ELF-1 (cell line): ENCODE measurements at regions not wholly inside any gene's neighbourhood (a gene's known extent, or its start where the extent isn't known, plus 50 kb on each side); places are given as distances from the start of the nearest gene placed in this dataset.
"Not testable (repeated sequence)": the region's sequence is repeated elsewhere in the genome, so short reads cannot be mapped to it uniquely, and the experiment has no call there.

ENCODE experiments used
- DNase-seq: peaks from one replicate; pipeline ENCODE4 v3.0.0-alpha.2; 2016; ENCODE audit warnings: low read depth, low spot score

DNA sequence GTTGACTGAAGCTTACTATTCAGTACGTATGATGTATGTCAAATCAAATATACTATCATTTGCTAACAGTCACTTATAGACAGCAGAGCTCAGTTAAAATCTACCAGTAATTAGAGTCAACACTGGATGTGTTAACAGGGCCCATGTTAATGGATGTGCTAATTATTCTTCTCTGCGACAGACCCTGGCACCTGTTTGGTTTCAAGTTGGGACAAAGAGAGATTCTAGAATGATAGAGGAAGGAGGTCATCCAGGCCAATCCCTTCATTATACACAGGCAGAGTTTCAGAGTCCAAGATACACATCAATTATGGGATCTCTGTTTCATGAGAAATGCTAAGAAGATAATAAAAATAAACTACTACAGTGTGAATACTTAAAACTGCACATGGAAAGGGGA, 615.0 kb downstream of the ZNF608 start:
- DNase-seq, result no peak

- no peak for DNase-seq
Measured at GRCh38 chr5:124130816-124131215, 615.6 kb downstream of the ZNF608 start.

GRCh38 chr5:124128867-124129266, 616.9 kb downstream of the CSNK1G3 start:
- DNase-seq, result no peak

DNA sequence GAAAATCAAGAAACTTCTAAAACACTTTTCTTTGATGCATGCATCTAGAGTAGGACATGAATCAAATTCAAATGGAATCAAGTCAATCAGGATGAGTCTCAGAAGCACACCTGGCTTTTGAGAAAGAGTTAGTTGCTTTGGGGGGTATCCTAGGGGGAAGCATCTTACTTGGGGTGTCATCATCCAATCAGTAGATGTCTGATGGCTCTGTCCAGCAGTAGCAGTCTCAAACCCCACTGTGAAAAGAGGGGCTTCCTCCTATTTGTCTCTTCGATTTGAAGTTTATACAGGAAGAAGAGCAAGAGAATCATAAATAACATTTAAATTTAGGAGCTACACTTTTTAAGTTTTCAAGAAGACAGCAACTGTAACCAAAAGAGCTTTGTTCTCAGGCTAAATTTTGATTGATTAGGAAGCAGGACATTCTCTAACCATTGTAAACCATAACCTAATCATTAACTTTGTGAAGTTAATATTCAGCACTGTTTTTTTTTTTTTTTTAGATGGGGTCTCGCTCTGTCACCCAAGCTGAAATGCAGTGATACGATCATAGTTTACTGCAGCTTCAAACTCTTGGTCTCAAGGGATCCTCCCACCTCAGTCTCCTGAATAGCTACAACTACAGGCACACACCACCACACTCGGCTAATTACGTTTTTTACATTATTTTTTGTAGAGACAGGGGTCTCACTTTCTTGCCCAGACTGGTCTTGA, 614.7 kb downstream of the CSNK1G3 start:
- no peak for DNase-seq

DNA sequence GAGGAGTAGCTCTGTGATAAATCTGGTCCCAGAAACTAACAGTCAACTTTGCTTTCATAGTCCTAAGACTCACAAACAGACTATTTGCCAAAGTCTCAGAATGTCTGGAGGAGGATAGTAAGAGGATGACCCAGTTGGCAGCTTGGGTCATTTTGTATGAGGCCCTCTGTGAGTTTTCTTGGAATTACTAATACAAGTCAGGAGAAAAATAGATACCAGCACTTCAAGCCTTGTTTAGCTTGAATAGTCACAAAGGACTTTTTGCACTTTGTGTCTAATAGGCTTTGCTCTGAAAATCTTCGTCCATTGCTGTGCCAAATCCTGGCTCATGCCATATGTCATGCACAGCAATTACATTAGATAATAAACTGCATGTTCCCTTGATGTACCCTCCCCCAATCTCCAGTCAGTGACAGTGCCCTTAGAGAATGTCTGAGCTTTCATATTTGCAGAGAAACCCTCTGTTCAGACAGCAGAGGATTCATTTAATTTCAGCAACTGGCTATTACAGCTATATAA, 612.8 kb downstream of the CSNK1G3 start:
- no peak for DNase-seq

DNA sequence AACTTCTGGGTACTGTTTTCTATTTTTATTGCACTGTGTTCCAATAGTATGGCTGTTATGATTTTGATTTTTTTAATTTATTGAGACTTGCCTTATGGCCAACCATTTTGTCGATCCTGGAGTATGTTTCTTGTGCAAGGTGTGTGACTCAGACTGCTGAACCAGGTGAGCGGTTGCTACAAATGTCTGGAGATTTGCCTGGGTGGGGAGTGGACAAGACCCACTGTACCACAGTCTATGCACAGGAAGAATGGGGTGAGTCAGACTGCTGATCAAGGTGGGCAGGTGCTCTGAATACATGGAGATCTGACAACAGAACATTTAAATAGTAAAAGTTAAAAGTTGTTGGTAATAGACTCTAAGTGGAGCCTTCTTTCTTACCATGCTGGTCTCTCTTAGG, 609.2 kb downstream of the CSNK1G3 start:
- DNase-seq, result no peak

DNA sequence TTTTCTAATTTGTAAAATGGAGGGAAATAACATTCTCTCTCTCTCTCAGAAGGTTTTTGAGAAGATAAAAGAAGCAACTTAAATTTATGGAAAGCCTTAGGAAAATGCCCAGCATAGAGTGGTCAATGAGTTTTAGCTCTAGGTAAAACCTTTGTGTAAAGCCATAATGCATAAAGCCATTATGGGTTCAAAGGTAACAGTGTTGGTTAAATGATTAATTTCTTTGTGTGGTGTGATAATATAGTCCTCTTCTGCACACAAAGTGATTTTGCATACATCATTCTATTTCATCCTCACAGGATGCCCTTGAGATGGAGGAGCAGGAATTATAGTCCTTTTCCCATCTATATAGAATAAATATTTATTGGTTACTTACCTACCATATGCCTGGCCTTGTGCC, 602.9 kb downstream of the CSNK1G3 start:
- DNase-seq, result no peak

DNA sequence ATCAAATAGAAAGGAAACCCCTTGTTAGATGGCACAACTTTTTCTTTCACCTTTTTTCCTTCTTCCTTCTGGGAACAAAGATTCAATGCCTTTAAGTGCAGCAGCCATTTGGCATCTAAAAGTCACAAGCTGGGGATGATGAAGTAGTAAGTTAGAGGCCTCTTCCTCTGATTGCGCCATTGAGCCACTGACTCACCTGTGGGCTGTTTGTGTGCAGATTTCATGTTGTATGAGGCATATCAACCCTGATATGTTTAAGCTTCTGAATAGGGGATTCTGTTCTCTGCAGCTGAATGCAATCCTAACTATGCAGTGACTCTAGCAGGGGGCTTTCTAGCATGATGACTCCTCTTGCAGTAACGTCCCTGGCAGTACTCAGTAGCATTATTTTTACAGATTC, 599.9 kb downstream of the CSNK1G3 start:
- no peak for DNase-seq

GRCh38 chr5:124110942-124111341, 599.0 kb downstream of the CSNK1G3 start:
- DNase-seq, result no peak

GRCh38 chr5:124105326-124105725, 593.3 kb downstream of the CSNK1G3 start:
- no peak for DNase-seq

- DNase-seq, result no peak
Measured at GRCh38 chr5:124104821-124105220, 592.8 kb downstream of the CSNK1G3 start.

DNA sequence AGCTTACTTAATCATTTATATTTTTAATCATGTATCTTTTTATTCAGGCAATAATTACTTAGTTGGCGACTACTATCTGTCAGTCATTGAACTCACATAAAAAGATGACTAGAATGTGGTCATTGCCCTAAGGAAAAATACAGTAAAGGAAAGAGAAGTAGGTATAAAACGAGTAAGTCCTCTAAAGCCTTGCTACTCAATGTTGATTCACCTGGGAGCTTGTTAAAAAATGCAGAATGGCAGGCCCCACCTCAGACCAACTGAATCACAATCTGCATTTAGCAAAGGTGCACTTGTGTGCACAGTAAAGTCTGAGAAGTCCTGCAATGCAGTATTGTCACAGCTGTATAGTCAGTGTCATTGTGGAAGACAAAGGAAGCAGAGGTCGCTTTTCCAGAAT, 592.4 kb downstream of the CSNK1G3 start:
- no peak for DNase-seq

GRCh38 chr5:124103671-124104070, 591.7 kb downstream of the CSNK1G3 start:
- no peak for DNase-seq

DNA sequence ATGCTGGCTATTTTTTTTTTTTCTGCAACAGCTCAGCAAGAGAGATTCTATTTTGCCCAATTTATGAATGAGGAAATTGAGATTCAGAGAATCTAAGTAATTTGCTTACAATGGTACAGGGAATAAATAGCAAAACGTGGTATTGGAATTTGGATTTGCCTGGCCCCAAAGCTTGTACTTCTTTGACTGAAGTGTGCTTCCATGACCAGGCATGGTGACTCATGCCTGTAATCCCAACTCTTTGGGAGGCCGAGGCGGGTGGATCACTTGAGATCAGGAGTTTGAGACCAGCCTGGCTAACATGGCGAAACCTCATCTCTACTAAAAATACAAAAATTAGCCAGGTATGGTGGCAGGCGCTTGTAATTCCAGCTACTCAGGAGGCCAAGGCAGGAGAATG, 591.1 kb downstream of the CSNK1G3 start:
- not testable (repeated sequence) for DNase-seq

- DNase-seq, result no peak
Measured at GRCh38 chr5:124102486-124102885, 590.5 kb downstream of the CSNK1G3 start.

GRCh38 chr5:124093658-124094057, 581.7 kb downstream of the CSNK1G3 start:
- no peak for DNase-seq

- DNase-seq, result no peak
Measured at GRCh38 chr5:124090115-124090514, 578.1 kb downstream of the CSNK1G3 start.

GRCh38 chr5:124089578-124089977, 577.6 kb downstream of the CSNK1G3 start:
- no peak for DNase-seq

DNA sequence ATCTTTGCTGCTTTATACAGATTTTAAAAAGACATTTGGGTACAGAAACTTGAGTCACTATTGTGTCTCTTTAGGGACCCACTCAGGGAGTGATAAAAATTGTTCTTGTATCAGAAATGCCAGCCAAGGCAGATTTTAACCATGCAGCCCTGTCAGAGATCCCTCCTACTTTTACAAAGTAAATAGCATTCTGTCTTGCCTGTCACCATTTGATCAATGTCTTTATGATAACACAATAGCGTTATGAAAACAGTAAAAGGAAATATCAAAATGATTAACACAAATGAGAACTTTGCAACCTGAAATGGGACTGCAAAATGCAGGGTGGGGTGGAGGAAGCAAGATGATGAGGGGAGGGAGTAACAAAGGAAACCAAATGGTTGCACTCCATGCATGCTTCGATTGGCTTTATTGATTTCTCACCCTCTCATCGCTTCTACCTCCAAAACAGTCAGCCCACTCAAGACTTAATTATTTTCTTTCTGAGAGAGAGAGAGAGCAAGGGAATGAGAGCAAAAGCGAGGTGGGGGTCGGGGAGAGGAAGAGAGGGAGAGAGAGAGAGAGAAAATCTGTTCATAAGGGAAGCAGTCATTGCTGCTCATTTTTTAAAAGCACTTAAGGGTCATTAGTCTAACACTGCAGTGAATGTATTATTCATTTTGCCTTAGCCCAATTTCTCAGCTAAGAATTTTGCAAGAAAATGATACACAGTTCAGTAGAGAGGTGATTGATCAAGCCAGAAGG, 576.5 kb downstream of the CSNK1G3 start:
- DNase-seq, result no peak

DNA sequence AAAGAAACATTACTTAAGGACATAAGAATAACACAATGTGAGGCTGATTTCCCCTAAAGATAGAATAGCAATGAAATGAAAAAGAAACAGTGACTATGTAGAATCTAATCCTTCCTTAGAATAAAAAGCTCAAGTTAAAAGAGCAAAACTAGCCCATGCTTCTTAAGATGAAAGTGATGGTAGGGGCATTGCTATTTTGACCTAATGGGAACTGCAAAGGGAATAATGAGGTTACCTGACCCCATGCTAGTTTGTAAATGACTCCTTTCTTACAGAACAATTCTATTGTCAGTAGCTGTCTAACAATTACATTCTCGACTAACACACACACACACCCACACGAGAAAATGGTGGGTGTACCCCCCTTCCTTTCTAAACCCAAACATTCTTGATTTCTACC, 575.8 kb downstream of the CSNK1G3 start:
- no peak for DNase-seq

- DNase-seq, result no peak
Measured at GRCh38 chr5:124080256-124080655, 568.3 kb downstream of the CSNK1G3 start.

- DNase-seq, result no peak
Measured at GRCh38 chr5:124079062-124079461, 567.1 kb downstream of the CSNK1G3 start.

DNA sequence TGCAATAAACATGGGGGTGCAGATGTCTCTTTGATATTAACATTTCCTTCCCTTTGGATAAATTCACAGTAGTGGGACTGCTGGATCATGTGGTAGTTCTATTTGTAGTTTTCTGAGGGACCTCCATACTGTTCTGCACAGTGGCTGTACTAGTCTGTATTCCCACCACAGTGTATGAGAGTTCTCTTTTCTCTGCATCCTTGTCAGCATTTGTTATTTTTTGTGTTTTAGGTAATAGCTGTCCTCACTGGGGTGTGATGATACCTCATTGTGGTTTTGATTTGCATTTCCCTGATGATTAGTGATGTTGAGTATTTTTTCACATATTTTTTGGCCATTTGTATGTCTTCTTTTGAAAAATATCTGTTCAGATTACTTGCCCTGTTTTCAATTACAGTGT, 562.5 kb downstream of the CSNK1G3 start:
- no peak for DNase-seq
